ENCODE measurements at regions not wholly inside any gene's neighbourhood (a gene's known extent, or its start where the extent isn't known, plus 50 kb on each side); places are given as distances from the start of the nearest gene placed in this dataset.
"Not testable (repeated sequence)": the region's sequence is repeated elsewhere in the genome, so short reads cannot be mapped to it uniquely, and the experiment has no call there.

GRCh38 chr4:1561286-1561990, 122.7 kb downstream of the FAM53A start:
- no peak for DNase-seq (ENCODE audit: low spot score)

- DNase-seq (ENCODE audit: low spot score): no peak
Measured at GRCh38 chr4:1559896-1560650, 124.0 kb downstream of the FAM53A start.

GRCh38 chr4:1558205-1558604, 125.9 kb downstream of the FAM53A start:
- no peak for DNase-seq (ENCODE audit: low spot score)

- no peak for DNase-seq (ENCODE audit: low spot score)
Measured at GRCh38 chr4:1557221-1557597, 126.9 kb downstream of the FAM53A start.

GRCh38 chr4:1556541-1557220, 127.4 kb downstream of the FAM53A start:
- no peak for DNase-seq (ENCODE audit: low spot score)

GRCh38 chr4:1554876-1555265, 129.2 kb downstream of the FAM53A start:
- no peak for DNase-seq (ENCODE audit: low spot score)

- no peak for DNase-seq (ENCODE audit: low spot score)
Measured at GRCh38 chr4:1554246-1554875, 129.8 kb downstream of the FAM53A start.

GRCh38 chr4:1553365-1553764, 130.7 kb downstream of the FAM53A start:
- DNase-seq (ENCODE audit: low spot score): no peak

GRCh38 chr4:1552451-1552850, 131.7 kb downstream of the FAM53A start:
- DNase-seq (ENCODE audit: low spot score): no peak

- DNase-seq (ENCODE audit: low spot score): no peak
Measured at GRCh38 chr4:1551211-1551610, 132.9 kb downstream of the FAM53A start.

- no peak for DNase-seq (ENCODE audit: low spot score)
Measured at GRCh38 chr4:1550122-1551070, 133.7 kb downstream of the FAM53A start.

GRCh38 chr4:1549638-1550035, 134.5 kb downstream of the FAM53A start:
- DNase-seq (ENCODE audit: low spot score): no peak

GRCh38 chr4:1548827-1549637, 135.1 kb downstream of the FAM53A start:
- not testable (repeated sequence) for DNase-seq (ENCODE audit: low spot score)

GRCh38 chr4:1547856-1548826, 136.0 kb downstream of the FAM53A start:
- no peak for DNase-seq (ENCODE audit: low spot score)

GRCh38 chr4:1547131-1547855, 136.8 kb downstream of the FAM53A start:
- no peak for DNase-seq (ENCODE audit: low spot score)

- no peak for DNase-seq (ENCODE audit: low spot score)
Measured at GRCh38 chr4:1544861-1545281, 138.6 kb upstream of the NKX1-1 start.

GRCh38 chr4:1544435-1544834, 138.2 kb upstream of the NKX1-1 start:
- DNase-seq (ENCODE audit: low spot score): not testable (repeated sequence)

- DNase-seq (ENCODE audit: low spot score): no peak
Measured at GRCh38 chr4:1543976-1544375, 137.7 kb upstream of the NKX1-1 start.

GRCh38 chr4:1543561-1543960, 137.3 kb upstream of the NKX1-1 start:
- DNase-seq (ENCODE audit: low spot score): no peak
